Esophagus (tissue), 2 donors: ENCODE measurements at regions not wholly inside any gene's neighbourhood (a gene's known extent, or its start where the extent isn't known, plus 50 kb on each side); places are given as distances from the start of the nearest gene placed in this dataset.
"Not testable (repeated sequence)": the region's sequence is repeated elsewhere in the genome, so short reads cannot be mapped to it uniquely, and the experiment has no call there.

Source experiments
- H3K27ac ChIP-seq, 2 donors: one replicate each; pipeline ENCODE4 v1.5.1; 2013; ENCODE audit warnings: low read depth in 2 of 2, mild to moderate bottlenecking in 2 of 2, inconsistent platforms in 1 of 2, low read length in 1 of 2, moderate library complexity in 1 of 2
- H3K27me3 ChIP-seq, 2 donors: one replicate each; pipeline ENCODE4 v1.6.1; 2013; ENCODE audit warnings: low read length in 2 of 2, control low read depth in 1 of 2, mild to moderate bottlenecking in 1 of 2; ENCODE audit not compliant: insufficient read depth in 2 of 2, control insufficient read depth in 1 of 2
- H3K36me3 ChIP-seq, 2 donors: one replicate each; pipeline ENCODE4 v1.6.1; 2013; ENCODE audit warnings: low read length in 1 of 2; ENCODE audit not compliant: control insufficient read depth in 2 of 2, insufficient read depth in 2 of 2
- H3K4me1 ChIP-seq, 2 donors: one replicate each; pipeline ENCODE4 v1.6.1; 2013; ENCODE audit warnings: low read length in 1 of 2; ENCODE audit not compliant: control insufficient read depth in 2 of 2, insufficient read depth in 2 of 2
- H3K4me3 ChIP-seq, 2 donors: one replicate each; pipeline ENCODE4 v1.5.1; 2013; ENCODE audit warnings: low read length in 2 of 2, mild to moderate bottlenecking in 2 of 2, low read depth in 1 of 2, moderate library complexity in 1 of 2
- H3K9me3 ChIP-seq, 2 donors: one replicate each; pipeline ENCODE4 v1.6.1; 2013; ENCODE audit warnings: mild to moderate bottlenecking in 2 of 2, low read depth in 1 of 2, low read length in 1 of 2, moderate library complexity in 1 of 2; ENCODE audit not compliant: control insufficient read depth in 2 of 2, insufficient read depth in 1 of 2
- WGBS, 2 donors: extraction: QIAGEN DNeasy Blood & Tissue Kit; methylation state at CpG; one replicate each; pipeline ENCODE4 v1.1.7; 2013; 5-methylcytosine and 5-hydroxymethylcytosine counted together
- donor health status: healthy with polysubstance abuse.
- donor health status: Bipolar disorder and iron deficiency.

DNA sequence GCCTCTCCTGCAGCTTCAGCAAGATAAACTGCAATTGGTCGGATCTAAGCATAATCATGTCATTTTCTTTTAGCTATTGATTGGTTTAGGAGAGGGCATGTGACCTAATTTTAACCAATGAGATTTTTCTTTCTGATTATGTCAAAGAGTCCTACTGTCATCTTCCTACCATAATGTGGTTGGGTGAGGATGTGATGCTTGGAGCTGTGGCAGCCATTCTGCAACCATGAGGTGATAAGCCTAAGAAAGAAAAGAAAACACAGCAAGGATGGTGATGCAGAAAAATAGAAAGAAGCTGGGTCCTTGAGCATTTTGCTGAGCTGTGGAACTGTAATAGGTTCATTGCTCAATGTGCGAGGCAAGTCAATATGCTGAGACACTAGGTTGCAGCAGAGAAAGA is 121.7 kb upstream of the CRHR1 start:
- H3K27ac ChIP-seq = no peak overlapping the region
- H3K36me3 ChIP-seq = no peaks in the 10 kb centered on the region
- 96% methylated on average over 2 of the region's 2 CpGs for WGBS, 2 donors
- H3K4me1 ChIP-seq = no peaks in the 10 kb centered on the region
- no peaks in the 10 kb centered on the region for H3K27me3 ChIP-seq
- peaks cover 0 to 5% of the 10 kb centered on the region in 2 donors for H3K9me3 ChIP-seq
- no peak overlapping the region for H3K4me3 ChIP-seq

DNA sequence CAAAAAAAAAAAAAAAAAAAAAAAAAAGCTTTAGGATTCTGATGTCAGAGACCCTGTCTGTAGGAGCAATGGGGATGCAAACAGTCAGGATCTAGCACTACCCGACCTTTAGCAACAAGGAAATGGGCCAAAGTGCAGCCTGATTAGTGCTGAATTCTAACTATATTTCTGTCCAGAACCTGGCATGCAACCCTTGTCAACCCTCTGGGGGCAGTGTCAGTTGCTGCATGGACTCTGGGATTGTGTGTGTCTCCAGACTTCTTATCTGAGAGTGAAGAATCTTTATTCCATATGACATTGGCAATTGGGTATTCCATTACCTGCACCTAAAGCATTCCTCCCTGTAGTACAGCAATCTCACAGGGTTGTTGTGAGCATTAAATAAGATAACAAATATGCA is 120.3 kb upstream of the CRHR1 start:
- Histone ChIP-seq H3K36me3 (no peaks in the 10 kb centered on the region), H3K4me1 (no peaks in the 10 kb centered on the region), H3K27me3 (no peaks in the 10 kb centered on the region), H3K9me3 (peaks cover 0 to 5% of the 10 kb centered on the region in 2 donors), H3K4me3 (no peak overlapping the region), H3K27ac (no peak overlapping the region)
- 73 to 89% methylated on average over 1 of the region's 1 CpG for WGBS, 2 donors

DNA sequence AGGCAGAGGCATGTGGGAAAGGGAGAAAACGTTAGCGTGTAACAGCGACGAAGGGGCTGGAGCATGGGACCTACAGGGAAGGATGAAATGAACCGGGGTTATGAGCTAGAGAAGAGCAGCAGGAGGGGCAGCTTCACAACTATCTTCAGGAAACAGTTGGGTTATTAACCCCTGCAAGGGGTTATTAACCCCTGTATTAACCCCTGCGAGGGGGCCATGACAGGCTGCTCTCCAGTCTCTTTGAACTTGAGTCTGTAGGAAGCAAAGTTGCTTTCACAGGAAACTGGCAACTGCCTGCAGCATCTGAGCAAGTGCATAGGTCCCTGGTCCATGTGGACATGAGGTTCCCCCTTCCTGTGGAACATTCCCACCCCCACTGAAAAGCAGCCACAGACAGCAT is 119.2 kb upstream of the CRHR1 start:
- 49 to 58% methylated on average over 6 of the region's 6 CpGs for WGBS, 2 donors
- Histone ChIP-seq H3K4me3 (no peak overlapping the region), H3K9me3 (peaks cover 0 to 5% of the 10 kb centered on the region in 2 donors), H3K27ac (no peak overlapping the region), H3K27me3 (no peaks in the 10 kb centered on the region), H3K4me1 (no peaks in the 10 kb centered on the region), H3K36me3 (no peaks in the 10 kb centered on the region)

DNA sequence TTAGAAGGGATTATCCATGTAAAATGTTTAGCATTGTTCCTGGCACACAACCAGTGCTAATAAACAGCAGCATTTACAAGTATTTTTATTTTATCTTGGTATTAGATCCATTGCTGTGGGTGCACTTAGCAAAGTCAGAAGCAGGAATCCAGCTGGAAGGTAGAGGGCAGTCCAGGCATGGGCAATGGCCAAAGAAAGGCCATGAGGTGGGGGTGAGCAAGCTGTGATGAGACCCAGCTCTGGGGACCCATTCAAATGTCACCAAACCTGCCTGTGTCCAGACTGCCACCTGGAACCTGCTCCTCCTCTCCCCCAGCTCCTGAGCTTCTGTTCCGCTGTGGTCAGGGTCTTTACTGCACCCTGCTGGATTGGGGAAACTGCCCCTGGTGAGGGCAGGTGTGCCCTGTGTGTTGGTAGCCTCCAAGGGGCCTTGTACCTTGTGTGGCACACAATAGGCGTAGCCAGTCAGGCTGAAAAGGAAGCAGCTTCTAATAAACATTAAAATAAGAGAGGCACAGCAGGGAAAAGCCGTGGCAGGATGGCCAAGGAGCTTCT is 118.0 kb upstream of the CRHR1 start:
- Histone ChIP-seq H3K4me1 (no peaks in the 10 kb centered on the region), H3K9me3 (peaks cover 0 to 5% of the 10 kb centered on the region in 2 donors), H3K27ac (no peak overlapping the region), H3K4me3 (no peak overlapping the region), H3K27me3 (no peaks in the 10 kb centered on the region), H3K36me3 (no peaks in the 10 kb centered on the region)
- WGBS, 2 donors = 72 to 83% methylated on average over 3 of the region's 3 CpGs

DNA sequence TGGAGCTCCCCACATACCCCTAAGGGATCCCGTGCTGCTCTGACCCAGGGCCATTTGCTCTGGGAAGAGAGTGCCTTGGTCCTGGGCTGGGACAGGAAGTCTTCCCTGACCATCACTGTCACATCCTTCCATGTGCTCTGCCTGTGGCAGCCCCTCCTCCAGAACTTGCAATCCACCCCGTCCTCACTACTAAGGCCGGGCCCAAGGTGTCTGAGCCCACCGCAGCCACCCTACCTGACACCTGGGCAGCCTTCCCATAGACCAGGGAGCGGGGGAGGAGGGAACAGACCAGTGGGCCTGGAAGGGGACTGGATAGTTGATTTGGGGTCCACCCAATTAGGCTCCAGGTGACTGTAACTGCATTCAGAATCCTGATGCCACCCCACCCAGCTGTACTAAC is 117.5 kb upstream of the CRHR1 start:
- Histone ChIP-seq H3K9me3 (peaks cover 0 to 2% of the 10 kb centered on the region in 2 donors), H3K36me3 (no peaks in the 10 kb centered on the region), H3K4me3 (no peak overlapping the region), H3K4me1 (no peaks in the 10 kb centered on the region), H3K27ac (no peak overlapping the region), H3K27me3 (no peaks in the 10 kb centered on the region)
- WGBS, 2 donors = 67 to 78% methylated on average over 5 of the region's 5 CpGs

DNA sequence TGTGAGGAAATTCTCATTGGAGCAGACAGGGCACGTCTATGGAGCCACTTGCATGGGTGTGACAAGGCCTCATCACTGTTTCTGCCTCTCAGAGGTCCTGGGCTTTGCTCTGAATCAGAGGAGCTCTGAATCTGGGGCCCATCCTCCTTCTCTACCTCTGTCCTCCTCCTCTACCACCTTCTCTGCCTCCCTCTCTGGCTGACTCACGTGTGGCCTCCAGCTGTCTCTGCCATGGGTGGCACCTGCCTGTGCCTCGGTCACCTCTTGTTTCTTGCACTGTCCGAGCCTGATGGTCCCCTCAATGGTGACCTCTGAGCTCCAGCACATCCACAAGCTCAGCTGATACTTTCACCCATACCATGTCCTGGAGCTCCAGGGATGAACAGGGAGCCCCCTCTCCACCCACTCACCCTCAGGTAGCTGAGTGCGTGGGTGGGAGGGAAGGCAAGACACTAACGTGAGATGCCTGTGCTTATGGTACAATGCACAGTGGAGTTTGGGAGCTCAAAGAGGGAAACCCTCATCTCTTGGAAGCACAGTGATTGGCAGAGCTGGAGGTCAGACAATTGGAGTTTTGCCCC is 116.4 kb upstream of the CRHR1 start:
- H3K4me3 ChIP-seq = no peak overlapping the region
- H3K36me3 ChIP-seq = no peaks in the 10 kb centered on the region
- WGBS, 2 donors = 59 to 62% methylated on average over 6 of the region's 6 CpGs
- no peaks in the 10 kb centered on the region for H3K4me1 ChIP-seq
- no peaks in the 10 kb centered on the region for H3K27me3 ChIP-seq
- H3K9me3 ChIP-seq = peaks cover 0 to 6% of the 10 kb centered on the region in 2 donors
- H3K27ac ChIP-seq = no peak overlapping the region

DNA sequence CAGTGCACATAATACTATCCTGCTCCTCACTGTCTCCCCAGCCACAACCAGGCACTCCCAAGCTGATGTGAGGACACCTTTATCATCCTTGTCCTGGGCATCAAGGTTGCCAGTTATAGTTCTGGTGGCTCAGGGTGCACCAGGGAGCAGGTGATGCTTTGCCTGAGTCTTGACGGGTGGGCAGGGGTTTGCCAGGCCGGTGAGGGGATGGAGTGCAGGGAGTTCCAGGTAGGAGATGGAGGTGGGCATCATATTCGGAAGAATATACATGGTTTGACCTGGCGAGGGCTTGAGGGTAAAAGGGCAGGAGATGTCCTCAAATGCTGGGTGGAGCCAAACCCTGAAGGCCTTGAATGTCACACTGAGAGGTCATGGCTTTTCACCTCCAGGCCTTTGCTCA is 115.8 kb upstream of the CRHR1 start:
- 87% methylated on average over 4 of the region's 4 CpGs for WGBS, 2 donors

DNA sequence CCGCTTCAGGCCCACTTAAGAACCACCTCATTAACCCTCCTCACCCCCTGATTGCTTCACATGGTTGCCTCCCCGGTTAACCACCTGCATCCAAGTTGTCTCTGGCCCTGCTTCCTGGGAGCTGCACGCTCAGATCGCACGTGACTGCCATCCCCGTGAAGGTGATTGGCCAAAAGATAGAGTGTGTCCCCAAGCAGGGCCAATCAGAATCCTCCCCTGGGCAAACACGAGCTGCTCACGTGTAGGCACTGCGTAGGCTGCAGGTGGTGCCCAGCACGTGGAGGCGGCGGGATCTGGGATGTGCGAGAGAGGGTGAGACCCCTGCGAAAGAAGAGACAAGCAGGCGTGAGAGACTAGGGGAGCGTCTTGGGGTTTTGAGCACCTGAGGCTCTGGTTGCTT is 111.8 kb upstream of the CRHR1 start:
- Histone ChIP-seq H3K4me1 (no peaks in the 10 kb centered on the region), H3K27me3 (peaks cover 0 to 2% of the 10 kb centered on the region in 2 donors), H3K27ac (no peak overlapping the region), H3K9me3 (peaks cover 2 to 6% of the 10 kb centered on the region in 2 donors), H3K36me3 (no peaks in the 10 kb centered on the region), H3K4me3 (no peak overlapping the region)
- WGBS, 2 donors = 71 to 78% methylated on average over 15 to 16 of the region's 16 CpGs

More for the DNA sequence above, 115.8 kb upstream of the CRHR1 start:
- H3K27ac ChIP-seq = no peak overlapping the region
- H3K4me1 ChIP-seq = no peaks in the 10 kb centered on the region
- no peaks in the 10 kb centered on the region for H3K36me3 ChIP-seq
- H3K4me3 ChIP-seq = no peak overlapping the region
- peaks cover 0 to 6% of the 10 kb centered on the region in 2 donors for H3K9me3 ChIP-seq
- H3K27me3 ChIP-seq = no peaks in the 10 kb centered on the region

DNA sequence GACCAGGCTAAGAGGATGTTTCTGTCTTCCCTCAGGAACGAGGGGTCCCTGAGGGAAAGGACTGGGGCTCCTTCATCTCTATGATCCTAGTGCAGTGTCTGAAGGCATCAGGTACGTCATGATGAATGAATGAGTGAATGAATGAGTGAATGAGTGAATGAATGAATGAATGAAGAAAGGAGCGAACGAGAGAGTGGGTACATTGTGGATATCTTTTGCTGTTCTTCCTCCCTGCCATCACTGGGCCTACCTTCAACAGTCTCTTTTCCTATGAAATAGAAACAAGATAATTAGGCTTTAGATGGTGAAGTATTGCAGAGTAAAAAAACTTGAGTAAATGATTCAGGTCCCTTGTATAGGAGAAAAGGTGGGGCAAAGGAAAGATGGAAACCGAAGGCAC is 111.3 kb upstream of the CRHR1 start:
- Histone ChIP-seq H3K36me3 (no peaks in the 10 kb centered on the region), H3K4me1 (no peaks in the 10 kb centered on the region), H3K27me3 (peaks cover 0 to 2% of the 10 kb centered on the region in 2 donors), H3K9me3 (peaks cover 2 to 6% of the 10 kb centered on the region in 2 donors), H3K4me3 (no peak overlapping the region), H3K27ac (no peak overlapping the region)
- WGBS, 2 donors = 81 to 87% methylated on average over 5 of the region's 5 CpGs

DNA sequence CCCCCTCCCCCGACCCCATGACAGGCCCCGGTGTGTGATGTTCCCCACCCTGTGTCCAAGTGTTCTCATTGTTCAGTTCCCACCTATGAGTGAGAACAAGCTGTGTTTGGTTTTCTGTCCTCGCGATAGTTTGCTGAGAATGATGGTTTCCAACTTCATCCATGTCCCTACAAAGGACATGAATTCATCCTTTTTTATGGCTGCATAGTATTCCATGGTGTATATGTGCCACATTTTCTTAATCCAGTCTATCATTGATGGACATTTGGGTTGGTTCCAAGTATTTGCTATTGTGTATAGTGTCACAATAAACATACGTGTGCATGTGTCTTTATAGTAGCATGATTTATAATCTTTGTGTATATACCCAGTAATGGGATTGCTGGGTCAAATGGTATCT is 110.4 kb upstream of the CRHR1 start:
- not testable (repeated sequence) for H3K4me1 ChIP-seq, H3K27me3 ChIP-seq, H3K36me3 ChIP-seq, H3K27ac ChIP-seq, H3K9me3 ChIP-seq, H3K4me3 ChIP-seq
- WGBS, 2 donors = 81 to 82% methylated on average over 5 of the region's 5 CpGs
